Smooth muscle cell (in vitro differentiated cells): ENCODE measurements at regions not wholly inside any gene's neighbourhood (a gene's known extent, or its start where the extent isn't known, plus 50 kb on each side); places are given as distances from the start of the nearest gene placed in this dataset.

Experiments used
- DNase-seq: peaks from one replicate; lab custom pipeline; 2025; ENCODE audit not compliant: unreplicated experiment; lab: John Stamatoyannopoulos, UW
- H2AFZ ChIP-seq: fragments of 200-600 bp; sonication (generic); 2 replicates; pipeline ENCODE4 v1.6.0; 2016; ENCODE audit warnings: antibody characterized with exemption, low read depth, mild to moderate bottlenecking
- H3F3A ChIP-seq: fragments of 200-600 bp; sonication (generic); 2 replicates; pipeline ENCODE4 v1.6.0; 2017; ENCODE audit warnings: antibody characterized with exemption, low read depth
- H3K27ac ChIP-seq: fragments of 200-600 bp; sonication (generic); 2 replicates; pipeline ENCODE4 v1.5.1; 2016; ENCODE audit warnings: low read depth, mild to moderate bottlenecking
- H3K27me3 ChIP-seq: fragments of 200-600 bp; sonication (generic); 2 replicates; pipeline ENCODE4 v1.6.1; 2016; ENCODE audit warnings: low read depth, mild to moderate bottlenecking
- H3K36me3 ChIP-seq: fragments of 200-600 bp; sonication (generic); 2 replicates; pipeline ENCODE4 v1.5.1; 2016; ENCODE audit warnings: low read depth
- H3K4me1 ChIP-seq: fragments of 200-600 bp; sonication (generic); 2 replicates; pipeline ENCODE4 v1.5.1; 2016; ENCODE audit warnings: low read depth
- H3K4me2 ChIP-seq: fragments of 200-600 bp; sonication (generic); 2 replicates; pipeline ENCODE4 v1.6.0; 2016; ENCODE audit warnings: mild to moderate bottlenecking
- H3K4me3 ChIP-seq: fragments of 200-600 bp; sonication (generic); 2 replicates; pipeline ENCODE4 v1.5.1; 2016; ENCODE audit warnings: mild to moderate bottlenecking
- H3K79me2 ChIP-seq: fragments of 200-600 bp; sonication (generic); 2 replicates; pipeline ENCODE4 v1.6.0; 2016; ENCODE audit warnings: low read depth, mild to moderate bottlenecking
- H3K9ac ChIP-seq: fragments of 200-600 bp; sonication (generic); 2 replicates; pipeline ENCODE4 v1.6.0; 2016; ENCODE audit warnings: low read depth
- H3K9me3 ChIP-seq: fragments of 200-600 bp; sonication (generic); replicated peaks from 2 replicates; pipeline ENCODE4 v1.5.1; 2016; ENCODE audit warnings: low read depth
- H4K20me1 ChIP-seq: fragments of 200-600 bp; sonication (generic); 2 replicates; pipeline ENCODE4 v1.6.0; 2016; ENCODE audit warnings: low read depth
- WGBS: methylation state at CpG from one replicate; pipeline ENCODE4 v1.1.7; 2016; ENCODE audit warnings: low lambda C conversion rate; 5-methylcytosine and 5-hydroxymethylcytosine counted together
- TF ChIP-seq, protein P1 (sequence below): fragments of 200-600 bp; sonication (generic); IDR thresholded peaks from 2 replicates; pipeline ENCODE4 v1.5.1; 2017; ENCODE audit warnings: borderline replicate concordance, mild to moderate bottlenecking, antibody characterized with exemption; ENCODE audit not compliant: insufficient read depth, poor library complexity, severe bottlenecking

DNA sequence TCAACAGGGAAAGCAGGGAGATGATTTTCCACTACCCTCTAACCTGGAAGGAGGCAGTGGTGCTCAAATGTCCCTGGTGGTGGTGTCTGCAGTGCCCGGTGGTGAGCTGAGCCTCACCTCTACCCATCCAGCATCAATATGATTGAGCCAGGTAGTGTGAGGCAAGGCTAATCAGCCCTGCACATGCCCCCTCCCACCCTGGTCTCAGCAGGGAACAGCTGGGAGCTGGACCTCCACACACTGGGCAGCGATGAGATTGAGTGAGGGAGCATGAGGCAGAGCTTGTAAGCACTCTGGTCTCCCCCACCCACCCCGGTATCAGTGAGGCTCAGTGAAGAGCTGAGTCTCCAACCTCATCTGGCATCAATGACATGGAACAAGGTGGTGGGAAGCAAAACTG lies 634.3 kb downstream of the PTPRU start:
- TF ChIP-seq, protein P1, sequence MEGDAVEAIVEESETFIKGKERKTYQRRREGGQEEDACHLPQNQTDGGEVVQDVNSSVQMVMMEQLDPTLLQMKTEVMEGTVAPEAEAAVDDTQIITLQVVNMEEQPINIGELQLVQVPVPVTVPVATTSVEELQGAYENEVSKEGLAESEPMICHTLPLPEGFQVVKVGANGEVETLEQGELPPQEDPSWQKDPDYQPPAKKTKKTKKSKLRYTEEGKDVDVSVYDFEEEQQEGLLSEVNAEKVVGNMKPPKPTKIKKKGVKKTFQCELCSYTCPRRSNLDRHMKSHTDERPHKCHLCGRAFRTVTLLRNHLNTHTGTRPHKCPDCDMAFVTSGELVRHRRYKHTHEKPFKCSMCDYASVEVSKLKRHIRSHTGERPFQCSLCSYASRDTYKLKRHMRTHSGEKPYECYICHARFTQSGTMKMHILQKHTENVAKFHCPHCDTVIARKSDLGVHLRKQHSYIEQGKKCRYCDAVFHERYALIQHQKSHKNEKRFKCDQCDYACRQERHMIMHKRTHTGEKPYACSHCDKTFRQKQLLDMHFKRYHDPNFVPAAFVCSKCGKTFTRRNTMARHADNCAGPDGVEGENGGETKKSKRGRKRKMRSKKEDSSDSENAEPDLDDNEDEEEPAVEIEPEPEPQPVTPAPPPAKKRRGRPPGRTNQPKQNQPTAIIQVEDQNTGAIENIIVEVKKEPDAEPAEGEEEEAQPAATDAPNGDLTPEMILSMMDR = no peak
- H3K4me2 ChIP-seq = no peak overlapping the region
- H3K27me3 ChIP-seq = peaks cover 4% of the 10 kb centered on the region
- H4K20me1 ChIP-seq = no peaks in the 10 kb centered on the region
- no peak for DNase-seq
- H3K79me2 ChIP-seq = no peaks in the 10 kb centered on the region
- H3K4me3 ChIP-seq = no peak overlapping the region
- no peaks in the 10 kb centered on the region for H3K4me1 ChIP-seq
- H3K36me3 ChIP-seq = no peaks in the 10 kb centered on the region
- no peak overlapping the region for H2AFZ ChIP-seq
- WGBS = 98% methylated on average over 3 of the region's 3 CpGs
- H3F3A ChIP-seq = no peaks in the 10 kb centered on the region
- no peak overlapping the region for H3K9ac ChIP-seq
- H3K9me3 ChIP-seq = no peaks in the 10 kb centered on the region
- H3K27ac ChIP-seq = no peak overlapping the region

DNA sequence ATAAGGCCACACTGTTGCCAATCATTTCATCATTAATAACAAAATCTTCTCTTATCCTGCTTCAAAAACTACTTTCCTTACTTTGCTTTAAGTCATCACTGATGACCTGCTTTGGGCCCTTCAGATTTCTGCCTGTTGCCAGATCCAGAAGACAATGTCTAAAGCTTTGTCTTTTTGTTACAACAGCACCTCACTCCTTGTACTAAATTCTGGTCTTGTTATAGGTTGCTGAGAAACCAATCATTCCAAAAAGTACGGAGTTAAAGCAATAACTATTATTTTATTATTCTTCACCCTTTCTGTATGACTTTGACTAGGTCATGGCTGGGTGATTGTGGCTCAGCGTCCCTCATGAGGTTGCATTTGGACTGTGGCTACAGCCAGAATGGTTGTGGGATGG lies 633.5 kb downstream of the PTPRU start:
- no peak overlapping the region for H2AFZ ChIP-seq
- no peaks in the 10 kb centered on the region for H3K79me2 ChIP-seq

DNA sequence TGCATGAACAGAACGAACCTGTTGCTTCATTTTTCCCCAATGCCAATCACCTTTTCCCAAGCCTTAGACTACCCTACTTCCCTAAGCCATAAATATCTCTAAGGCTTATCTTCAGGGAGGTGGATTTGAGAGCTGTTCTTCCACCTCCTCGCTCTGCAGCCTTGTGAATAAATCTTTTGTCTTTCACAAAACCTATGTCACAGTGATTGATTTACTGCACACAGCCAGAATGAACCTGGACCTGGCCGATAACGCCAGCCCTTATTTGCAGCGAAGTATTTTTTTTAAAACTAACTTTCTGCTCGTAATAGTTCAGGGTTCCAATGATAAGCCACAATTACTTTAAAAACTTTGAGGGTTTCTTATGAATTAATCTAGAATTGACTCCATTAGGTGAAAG lies 632.6 kb downstream of the PTPRU start:
- H3F3A ChIP-seq = no peaks in the 10 kb centered on the region
- peaks cover 9% of the 10 kb centered on the region for H3K27me3 ChIP-seq
- no peak overlapping the region for H3K4me2 ChIP-seq
- H3K27ac ChIP-seq = no peak overlapping the region
- no peak overlapping the region for H3K4me3 ChIP-seq
- no peak overlapping the region for H2AFZ ChIP-seq
- no peaks in the 10 kb centered on the region for H3K4me1 ChIP-seq
- no peaks in the 10 kb centered on the region for H4K20me1 ChIP-seq
- WGBS = 87% methylated on average over 6 of the region's 6 CpGs
- no peaks in the 10 kb centered on the region for H3K9me3 ChIP-seq
- no peak overlapping the region for H3K9ac ChIP-seq
- no peak for DNase-seq
- no peaks in the 10 kb centered on the region for H3K79me2 ChIP-seq
- TF ChIP-seq, protein P1 = no peak
- no peaks in the 10 kb centered on the region for H3K36me3 ChIP-seq

More for the DNA sequence above, 633.5 kb downstream of the PTPRU start:
- Histone ChIP-seq H3K4me2 (no peak overlapping the region), H3K36me3 (no peaks in the 10 kb centered on the region), H3K27ac (no peak overlapping the region), H3K9me3 (no peaks in the 10 kb centered on the region), H3K4me3 (no peak overlapping the region), H4K20me1 (no peaks in the 10 kb centered on the region), H3K9ac (no peak overlapping the region), H3K4me1 (no peaks in the 10 kb centered on the region), H3K27me3 (peaks cover 9% of the 10 kb centered on the region), H3F3A (no peaks in the 10 kb centered on the region)
- TF ChIP-seq, protein P1 = no peak
- WGBS = 70% methylated on average over 2 of the region's 2 CpGs
- DNase-seq = no peak

DNA sequence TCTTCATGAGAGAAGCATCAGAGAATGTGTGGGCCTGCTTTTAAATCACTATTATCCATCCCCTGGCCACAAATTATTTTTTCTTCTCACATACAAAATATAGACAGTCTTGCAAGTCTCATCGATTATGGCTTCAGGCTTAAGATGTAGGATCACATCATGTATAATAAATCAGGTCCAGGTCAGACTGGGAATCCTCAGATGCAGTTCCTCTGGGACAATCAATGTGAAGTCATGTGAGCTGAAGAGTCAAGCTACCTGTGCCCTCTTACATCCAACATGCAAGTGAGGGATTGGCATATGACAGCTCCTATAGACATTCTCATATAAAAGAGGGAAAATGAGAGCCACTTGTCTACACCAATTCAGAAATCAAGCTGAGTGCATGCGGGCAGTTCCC lies 631.8 kb downstream of the PTPRU start:
- no peaks in the 10 kb centered on the region for H4K20me1 ChIP-seq
- 88% methylated on average over 2 of the region's 2 CpGs for WGBS
- H3K4me1 ChIP-seq = no peaks in the 10 kb centered on the region
- H3K4me2 ChIP-seq = no peak overlapping the region
- no peak overlapping the region for H3K27ac ChIP-seq
- DNase-seq = no peak
- TF ChIP-seq, protein P1 = no peak
- no peak overlapping the region for H3K9ac ChIP-seq
- H3K27me3 ChIP-seq = peaks cover 9% of the 10 kb centered on the region
- H2AFZ ChIP-seq = no peak overlapping the region
- no peaks in the 10 kb centered on the region for H3K9me3 ChIP-seq
- H3K79me2 ChIP-seq = no peaks in the 10 kb centered on the region
- no peak overlapping the region for H3K4me3 ChIP-seq
- H3F3A ChIP-seq = no peaks in the 10 kb centered on the region
- H3K36me3 ChIP-seq = no peaks in the 10 kb centered on the region
